SH-SY5Y (cell line): ENCODE measurements at regions not wholly inside any gene's neighbourhood (a gene's known extent, or its start where the extent isn't known, plus 50 kb on each side); places are given as distances from the start of the nearest gene placed in this dataset.
A peak's percentile ranks its signal among the peaks of the same experiment; 100 is the strongest.

Experiments used
- GATA2 ChIP-seq: IDR thresholded peaks from 2 replicates; pipeline ENCODE4 v1.6.1; 2011; ENCODE audit warnings: mild to moderate bottlenecking, low read depth, low read length
- GATA3 ChIP-seq: IDR thresholded peaks from 2 replicates; pipeline ENCODE4 v1.6.1; 2011; ENCODE audit warnings: low read depth, mild to moderate bottlenecking, low read length, moderate library complexity

DNA sequence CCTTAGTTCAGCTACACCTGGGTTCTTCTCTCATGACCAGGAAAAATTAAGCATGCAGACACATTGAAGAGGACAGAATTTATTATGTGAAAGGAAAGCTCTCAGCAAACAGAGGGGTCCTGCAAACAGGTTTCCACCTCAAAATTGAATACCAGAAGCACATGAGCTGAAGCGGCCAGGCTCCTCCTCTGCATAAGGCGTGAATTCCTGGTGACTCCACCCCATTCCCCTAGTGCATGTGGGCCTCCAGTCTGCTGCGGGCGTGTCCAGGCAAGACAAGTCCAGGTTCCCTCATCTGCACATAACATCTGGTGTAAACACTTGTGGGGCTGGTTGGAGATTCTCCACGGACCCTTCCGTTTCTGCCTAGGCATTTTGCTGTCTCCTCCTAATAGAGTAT, 1156.4 kb downstream of the FOXD4L5 start:
- TF ChIP-seq GATA2 (no peak), GATA3 (no peak)

DNA sequence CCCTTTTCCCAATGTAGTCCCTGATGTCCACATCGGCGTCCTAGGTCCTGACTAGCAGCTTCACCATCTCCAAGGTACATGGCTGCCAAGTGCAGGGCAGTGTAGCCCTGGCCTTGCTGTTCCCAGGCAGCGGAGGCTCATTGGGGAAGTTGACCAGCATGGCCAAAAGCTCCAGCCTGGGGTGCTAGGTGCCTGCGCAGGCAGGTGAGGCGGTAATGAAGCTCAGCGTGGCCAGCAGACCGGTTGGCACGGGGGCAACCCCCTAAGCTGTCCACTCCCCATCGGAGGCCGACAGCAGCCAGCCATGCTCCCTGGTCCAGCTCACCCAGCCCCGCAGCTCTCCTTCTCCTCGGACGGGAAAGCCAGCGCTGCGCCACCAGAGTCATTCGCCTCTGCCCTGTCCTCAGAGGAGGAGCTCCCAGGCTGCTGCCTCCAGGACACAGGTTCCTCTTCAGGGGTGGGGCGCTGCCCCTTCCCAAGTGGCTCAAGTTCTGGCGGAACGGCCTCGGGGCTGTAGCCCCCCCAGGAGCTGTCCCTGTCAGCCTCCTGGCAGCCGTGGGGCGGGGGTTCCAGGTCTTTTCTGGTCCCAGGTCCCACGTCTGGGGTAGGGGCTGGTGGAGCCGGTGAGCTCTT, 1218.2 kb downstream of the FOXD4L5 start:
- TF ChIP-seq GATA3 (no peak), GATA2 (no peak)

DNA sequence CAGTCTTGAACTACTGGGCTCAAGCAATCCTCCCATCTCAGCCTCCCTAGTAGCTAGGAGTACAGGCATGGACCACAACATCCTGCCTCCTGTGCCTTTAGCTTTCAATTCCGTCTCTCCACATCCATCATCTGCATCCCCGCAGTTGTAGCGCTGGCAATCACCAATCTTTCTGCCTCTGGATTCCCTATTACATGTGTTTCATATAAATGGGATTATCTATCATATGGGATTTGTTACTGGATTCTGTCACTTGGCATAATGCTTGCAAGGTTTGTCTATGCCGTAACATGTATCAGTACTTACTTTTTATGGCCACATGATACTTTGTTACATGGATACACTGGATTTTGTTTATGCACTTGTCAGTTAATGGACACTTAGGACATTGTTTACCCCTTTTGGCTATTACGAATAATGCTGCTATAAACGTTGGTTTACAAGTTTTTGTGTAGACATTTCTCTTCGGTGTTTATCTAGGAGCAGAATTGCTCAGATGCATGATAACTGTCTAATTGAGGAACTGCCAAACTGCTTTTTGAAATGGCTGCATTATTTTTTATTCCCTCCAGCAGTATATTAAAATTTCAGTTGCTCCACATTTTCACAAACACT, 1223.9 kb downstream of the FOXD4L5 start:
- TF ChIP-seq GATA3 (peak; percentile 65), GATA2 (peak; percentile 38; the same call in 1 of the 2 replicates)

DNA sequence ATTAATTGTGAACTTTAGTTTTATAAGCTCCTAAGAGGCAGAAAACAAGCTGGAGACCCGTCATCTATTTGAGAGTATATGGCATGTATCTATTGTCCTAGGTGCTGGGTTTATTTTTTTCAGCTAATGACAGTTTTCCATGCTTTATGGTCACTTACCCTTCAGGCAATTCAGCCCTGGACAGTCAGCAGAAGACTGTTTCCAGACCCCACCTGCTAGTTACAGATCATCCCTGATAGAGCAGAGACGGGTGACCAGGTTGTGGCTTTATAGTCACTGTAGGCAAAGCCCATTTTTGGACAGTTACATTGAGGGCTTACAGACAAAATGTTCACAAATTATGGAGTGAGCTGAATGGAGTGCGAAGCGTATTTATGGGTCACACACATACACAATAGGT, 1227.5 kb downstream of the FOXD4L5 start:
- peak; percentile 58 for TF ChIP-seq GATA2
- TF ChIP-seq GATA3, result no peak

DNA sequence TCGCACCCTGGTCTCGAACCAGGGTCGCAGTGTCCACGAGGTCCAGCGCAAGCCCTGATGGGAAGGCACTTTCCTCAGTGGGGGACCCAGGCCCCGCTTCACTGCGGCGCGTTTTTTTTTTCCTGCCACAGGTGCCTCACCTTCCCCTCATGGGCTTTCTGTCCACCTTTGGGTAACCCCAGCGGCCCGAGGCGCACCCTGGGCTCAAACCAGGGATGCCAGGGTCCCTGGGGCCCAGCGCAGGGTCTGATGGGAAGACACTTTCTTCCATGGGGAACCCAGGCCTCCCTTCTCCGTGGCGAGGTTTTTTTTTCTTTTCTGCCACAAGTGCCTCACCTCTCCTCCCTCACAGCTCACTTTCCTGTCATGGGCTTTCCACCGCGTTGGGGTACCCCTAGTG, 1269.9 kb downstream of the FOXD4L5 start:
- TF ChIP-seq GATA3 (no peak), GATA2 (no peak)
